PC-3 (cell line): ENCODE measurements at regions not wholly inside any gene's neighbourhood (a gene's known extent, or its start where the extent isn't known, plus 50 kb on each side); places are given as distances from the start of the nearest gene placed in this dataset.

Experiments
- CTCF ChIP-seq: fragments of 300-600 bp; sonication (generic); conservative IDR thresholded peaks from 2 replicates; pipeline ENCODE4 v1.5.1; 2017; ENCODE audit warnings: antibody characterized with exemption, low read depth, mild to moderate bottlenecking, low read length
- EZH2 ChIP-seq: fragments of 300-600 bp; sonication (generic); IDR thresholded peaks from one replicate; pipeline ENCODE4 v1.6.1; 2017; ENCODE audit warnings: antibody characterized with exemption, mild to moderate bottlenecking, low read length; ENCODE audit not compliant: unreplicated experiment
- EZH2phosphoT487 ChIP-seq: fragments of 300-600 bp; sonication (generic); IDR thresholded peaks from 2 replicates; pipeline ENCODE4 v1.6.1; 2018; ENCODE audit warnings: mild to moderate bottlenecking, antibody characterized with exemption, low read length, borderline replicate concordance

GRCh38 chr12:66902020-66902419 is 223.1 kb upstream of the GRIP1 start:
- TF ChIP-seq CTCF (no peak), EZH2 (no peak), EZH2phosphoT487 (no peak)
